ENCODE measurements at regions not wholly inside any gene's neighbourhood (a gene's known extent, or its start where the extent isn't known, plus 50 kb on each side); places are given as distances from the start of the nearest gene placed in this dataset.

DNA sequence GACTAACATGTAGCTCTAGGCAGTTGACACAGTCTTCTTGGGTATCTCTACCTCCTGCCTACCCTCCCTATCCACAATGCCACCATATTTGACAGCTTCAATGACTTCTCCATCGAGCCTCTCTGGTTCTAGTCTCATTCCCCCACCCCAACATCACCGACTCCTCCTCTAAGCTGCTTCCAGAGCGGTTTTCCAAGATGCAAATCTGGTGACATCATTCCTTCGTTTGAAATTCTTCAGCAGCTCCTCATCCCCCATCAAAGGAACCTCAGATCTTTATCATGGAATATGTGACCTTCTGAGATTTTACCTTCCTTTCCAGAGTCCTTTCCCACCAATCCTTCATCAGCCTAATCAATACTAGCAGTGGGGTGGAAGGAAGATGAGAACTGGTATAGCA, 352.4 kb upstream of the RUNX1 start:
- Histone ChIP-seq H3K9me3 (replicated peaks; ENCODE audit: insufficient read depth, low read length) (no peaks in the 10 kb centered on the region), H3K4me3 (ENCODE audit: low read length) (no peak overlapping the region), H3K27ac (ENCODE audit: low read length) (no peak overlapping the region), H3K27me3 (replicated peaks; ENCODE audit: insufficient read depth, low read length) (0 out of 2 replicates have a peak, but pooled peaks cover 11% of the 10 kb centered on the region), H3K36me3 (replicated peaks; ENCODE audit: insufficient read depth, low read length) (no peaks in the 10 kb centered on the region), H3K79me2 (ENCODE audit: low read length) (no peaks in the 10 kb centered on the region), H3K4me1 (ENCODE audit: low read length) (0 out of 2 replicates have a peak, but pooled peaks cover 6% of the 10 kb centered on the region), H3K9ac (ENCODE audit: low read length) (no peak overlapping the region), H4K20me1 (ENCODE audit: insufficient read depth, low read length) (no peaks in the 10 kb centered on the region), H3K4me2 (ENCODE audit: low read depth, low read length) (no peak overlapping the region), H3K9me2 (replicated peaks; ENCODE audit: insufficient read depth, low read length) (no peaks in the 10 kb centered on the region), H3F3A (ENCODE audit: insufficient read depth, low read length) (no peaks in the 10 kb centered on the region), H2AFZ (ENCODE audit: low read length) (no peak overlapping the region)
- no peak for DNase-seq
- TF ChIP-seq, protein P1, sequence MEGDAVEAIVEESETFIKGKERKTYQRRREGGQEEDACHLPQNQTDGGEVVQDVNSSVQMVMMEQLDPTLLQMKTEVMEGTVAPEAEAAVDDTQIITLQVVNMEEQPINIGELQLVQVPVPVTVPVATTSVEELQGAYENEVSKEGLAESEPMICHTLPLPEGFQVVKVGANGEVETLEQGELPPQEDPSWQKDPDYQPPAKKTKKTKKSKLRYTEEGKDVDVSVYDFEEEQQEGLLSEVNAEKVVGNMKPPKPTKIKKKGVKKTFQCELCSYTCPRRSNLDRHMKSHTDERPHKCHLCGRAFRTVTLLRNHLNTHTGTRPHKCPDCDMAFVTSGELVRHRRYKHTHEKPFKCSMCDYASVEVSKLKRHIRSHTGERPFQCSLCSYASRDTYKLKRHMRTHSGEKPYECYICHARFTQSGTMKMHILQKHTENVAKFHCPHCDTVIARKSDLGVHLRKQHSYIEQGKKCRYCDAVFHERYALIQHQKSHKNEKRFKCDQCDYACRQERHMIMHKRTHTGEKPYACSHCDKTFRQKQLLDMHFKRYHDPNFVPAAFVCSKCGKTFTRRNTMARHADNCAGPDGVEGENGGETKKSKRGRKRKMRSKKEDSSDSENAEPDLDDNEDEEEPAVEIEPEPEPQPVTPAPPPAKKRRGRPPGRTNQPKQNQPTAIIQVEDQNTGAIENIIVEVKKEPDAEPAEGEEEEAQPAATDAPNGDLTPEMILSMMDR (IDR thresholded peaks at IDR 0.05; ENCODE audit: low read length): no peak
- no peak for TF ChIP-seq EZH2 (optimal IDR thresholded peaks at IDR 0.05; ENCODE audit: low read depth, low read length)

DNA sequence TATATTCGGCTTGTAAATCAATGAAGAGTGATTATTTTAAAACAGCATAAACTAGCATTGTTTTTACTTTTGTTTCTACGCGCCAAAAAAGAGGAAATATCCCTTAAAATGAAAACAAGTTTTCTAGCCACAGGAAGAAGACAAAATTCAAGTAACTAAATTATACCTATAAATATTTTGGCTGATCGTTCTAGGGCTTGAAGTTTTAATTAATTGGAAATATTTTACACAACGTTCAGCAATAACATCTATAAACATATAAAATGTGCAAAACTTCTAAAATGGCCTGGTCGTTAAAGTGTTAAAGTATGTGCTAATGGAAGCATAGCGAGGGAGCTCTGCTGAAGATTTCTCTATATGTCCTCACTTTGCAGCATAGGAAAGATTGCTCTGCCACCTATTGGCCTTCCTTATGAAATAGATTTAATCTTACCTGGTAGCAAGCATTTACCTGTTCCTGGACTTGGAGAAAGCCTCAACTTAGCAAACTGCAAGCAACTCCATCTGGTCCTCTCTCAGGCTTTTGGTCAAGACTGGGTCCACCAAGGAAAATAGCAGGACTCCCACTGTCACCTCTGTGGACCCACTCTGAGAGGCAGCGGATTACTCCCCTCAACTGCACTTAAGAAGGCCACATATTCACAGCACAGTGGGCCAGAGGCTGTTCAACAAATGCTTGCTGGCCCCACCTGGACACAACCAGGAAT, 351.3 kb upstream of the RUNX1 start:
- H3K79me2 ChIP-seq (ENCODE audit: low read length): no peaks in the 10 kb centered on the region

DNA sequence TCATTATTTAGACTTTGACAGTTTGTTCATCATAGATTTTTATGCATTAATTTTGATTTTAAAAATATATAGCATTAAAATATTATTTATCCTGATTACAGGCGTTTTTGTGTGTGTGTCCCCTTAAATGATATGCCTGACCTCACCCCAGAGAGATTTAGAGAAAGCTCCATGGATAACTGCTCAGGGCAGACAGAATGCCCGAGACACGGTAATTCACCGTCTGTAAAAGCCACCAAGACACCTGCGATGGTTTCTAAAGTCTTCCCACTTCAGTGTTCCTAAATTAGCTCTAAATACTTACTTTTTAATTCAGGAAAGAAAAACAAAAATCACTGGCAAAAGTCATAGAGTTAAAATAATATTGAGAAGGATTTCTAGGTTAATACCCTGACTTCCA, 350.6 kb upstream of the RUNX1 start:
- DNase-seq: no peak
- Histone ChIP-seq H3K4me1 (ENCODE audit: low read length) (0 out of 2 replicates have a peak, but pooled peaks cover 6% of the 10 kb centered on the region), H3K79me2 (ENCODE audit: low read length) (no peaks in the 10 kb centered on the region), H3K9me2 (replicated peaks; ENCODE audit: insufficient read depth, low read length) (no peaks in the 10 kb centered on the region), H3K27ac (ENCODE audit: low read length) (no peak overlapping the region), H3K27me3 (replicated peaks; ENCODE audit: insufficient read depth, low read length) (0 out of 2 replicates have a peak, but pooled peaks cover 11% of the 10 kb centered on the region), H3K36me3 (replicated peaks; ENCODE audit: insufficient read depth, low read length) (no peaks in the 10 kb centered on the region), H3K4me2 (ENCODE audit: low read depth, low read length) (peak overlapping the region; percentile 23; the same call in 1 of the 2 replicates), H3K9ac (ENCODE audit: low read length) (no peak overlapping the region), H4K20me1 (ENCODE audit: insufficient read depth, low read length) (no peaks in the 10 kb centered on the region), H3K9me3 (replicated peaks; ENCODE audit: insufficient read depth, low read length) (no peaks in the 10 kb centered on the region), H2AFZ (ENCODE audit: low read length) (no peak overlapping the region), H3F3A (ENCODE audit: insufficient read depth, low read length) (no peaks in the 10 kb centered on the region), H3K4me3 (ENCODE audit: low read length) (no peak overlapping the region)
- TF ChIP-seq EZH2 (optimal IDR thresholded peaks at IDR 0.05; ENCODE audit: low read depth, low read length) (no peak), EZH2phosphoT487 (IDR thresholded peaks at IDR 0.05; ENCODE audit: low read length) (no peak)
- TF ChIP-seq, protein P1 (IDR thresholded peaks at IDR 0.05; ENCODE audit: low read length): no peak

More for the DNA sequence above, 351.3 kb upstream of the RUNX1 start:
- peak; percentile 89 for DNase-seq
- H3K9me2 ChIP-seq (replicated peaks; ENCODE audit: insufficient read depth, low read length): no peaks in the 10 kb centered on the region
- H3K9me3 ChIP-seq (replicated peaks; ENCODE audit: insufficient read depth, low read length): no peaks in the 10 kb centered on the region
- no peaks in the 10 kb centered on the region for H4K20me1 ChIP-seq (ENCODE audit: insufficient read depth, low read length)
- no peaks in the 10 kb centered on the region for H3F3A ChIP-seq (ENCODE audit: insufficient read depth, low read length)
- TF ChIP-seq, protein P1 (IDR thresholded peaks at IDR 0.05; ENCODE audit: low read length): peak; percentile 88
- TF ChIP-seq EZH2phosphoT487 (IDR thresholded peaks at IDR 0.05; ENCODE audit: low read length): no peak
- no peaks in the 10 kb centered on the region for H3K36me3 ChIP-seq (replicated peaks; ENCODE audit: insufficient read depth, low read length)
- no peak overlapping the region for H3K27ac ChIP-seq (ENCODE audit: low read length)
- H2AFZ ChIP-seq (ENCODE audit: low read length): no peak overlapping the region
- no peak overlapping the region for H3K4me3 ChIP-seq (ENCODE audit: low read length)
- 0 out of 2 replicates have a peak, but pooled peaks cover 11% of the 10 kb centered on the region for H3K27me3 ChIP-seq (replicated peaks; ENCODE audit: insufficient read depth, low read length)
- peak overlapping the region; percentile 23; the same call in 1 of the 2 replicates for H3K4me2 ChIP-seq (ENCODE audit: low read depth, low read length)
- H3K9ac ChIP-seq (ENCODE audit: low read length): no peak overlapping the region
- 0 out of 2 replicates have a peak, but pooled peaks cover 6% of the 10 kb centered on the region for H3K4me1 ChIP-seq (ENCODE audit: low read length)
